Activated CD8-positive, alpha-beta T cell treated with anti-CD3 and anti-CD28 coated beads, Interleukin-2, amount 10 ng/mL, durations not matched to agents 7 days and 5 days (primary cell): ENCODE measurements at regions not wholly inside any gene's neighbourhood (a gene's known extent, or its start where the extent isn't known, plus 50 kb on each side); places are given as distances from the start of the nearest gene placed in this dataset.

Source experiments
- ATAC-seq: fragments of 150-1000 bp; cut with Tn5 transposase; one replicate; pipeline ENCODE4 v1.10.0; 2021; ENCODE audit warnings: moderate library complexity
- CTCF ChIA-PET: fragments of 350-600 bp; sonication (Branson Sonifier 250); formaldehyde crosslinking; loops from one replicate; lab custom pipeline; 2021; ENCODE audit warnings: antibody characterized with exemption; lab: Charles Lee
- POLR2A ChIA-PET: fragments of 350-600 bp; sonication (Branson Sonifier 250); formaldehyde crosslinking; loops from one replicate; lab custom pipeline; 2021; ENCODE audit warnings: antibody characterized with exemption; lab: Charles Lee
- DNase-seq: peaks from one replicate; pipeline ENCODE4 v3.0.0-alpha.2; 2020
- H3K27ac Mint-ChIP-seq: one replicate; pipeline ENCODE4 v1.8.0; 2021; ENCODE audit warnings: mild to moderate bottlenecking, mixed read lengths
- H3K27me3 Mint-ChIP-seq: one replicate; pipeline ENCODE4 v1.8.0; 2021; ENCODE audit warnings: low read depth, mixed read lengths
- H3K36me3 Mint-ChIP-seq: one replicate; pipeline ENCODE4 v1.8.0; 2021; ENCODE audit warnings: low read depth, mixed read lengths
- H3K4me1 Mint-ChIP-seq: one replicate; pipeline ENCODE4 v1.8.0; 2021; ENCODE audit warnings: low read depth, mixed read lengths
- H3K4me3 Mint-ChIP-seq: one replicate; pipeline ENCODE4 v1.8.0; 2021; ENCODE audit warnings: mild to moderate bottlenecking, mixed read lengths
- H3K9me3 Mint-ChIP-seq: one replicate; pipeline ENCODE4 v1.8.0; 2022; ENCODE audit warnings: mixed read lengths; ENCODE audit not compliant: insufficient read depth

DNA sequence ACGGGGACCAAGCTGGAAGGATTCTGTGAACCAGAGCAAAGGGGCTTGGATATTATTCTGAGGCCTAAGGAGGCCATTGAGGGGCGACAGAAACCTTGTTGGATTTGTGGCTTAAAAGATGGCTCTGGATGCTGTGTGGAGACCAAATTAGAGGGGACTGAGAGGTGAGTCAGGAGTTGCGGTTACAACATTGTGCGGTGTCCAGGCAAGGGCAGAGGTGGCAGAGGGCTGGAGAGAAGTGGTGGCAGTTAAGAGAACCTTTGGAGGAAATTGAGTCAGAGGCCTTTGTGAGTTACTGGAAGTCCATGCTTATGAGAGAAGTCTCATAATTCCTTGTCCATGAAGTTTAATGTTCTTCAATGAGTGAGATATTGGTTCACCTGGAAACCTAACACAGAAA is 143.2 kb downstream of the FAM43A start:
- Mint-ChIP-seq H3K4me1 (no peaks in the 10 kb centered on the region), H3K27me3 (no peaks in the 10 kb centered on the region), H3K9me3 (no peaks in the 10 kb centered on the region), H3K36me3 (no peaks in the 10 kb centered on the region), H3K4me3 (no peak overlapping the region), H3K27ac (no peak overlapping the region)
- no peak for DNase-seq
- ATAC-seq, result no peak
- POLR2A ChIA-PET, result no interaction called here
- CTCF ChIA-PET, result no interaction called here

DNA sequence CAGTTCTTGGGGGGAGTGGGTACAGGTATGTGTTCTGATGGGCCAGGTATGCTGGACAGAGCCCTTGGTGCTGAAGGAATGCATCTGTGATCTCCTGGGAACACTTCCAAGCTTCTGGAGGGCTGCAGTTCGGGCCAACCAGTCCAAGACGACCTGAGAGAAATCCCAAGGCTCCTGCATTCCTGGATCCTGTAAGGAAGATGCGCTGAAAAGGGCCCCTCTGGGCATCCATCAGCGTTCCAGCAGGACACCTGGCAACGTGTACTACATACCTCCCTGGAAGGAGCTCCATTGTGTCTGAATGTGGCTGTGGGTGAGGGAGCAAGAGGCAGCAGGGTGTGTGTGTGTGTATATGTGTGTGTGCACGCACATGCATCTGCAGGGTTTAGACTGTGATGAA is 144.7 kb downstream of the FAM43A start:
- Mint-ChIP-seq H3K27me3 (no peaks in the 10 kb centered on the region), H3K4me1 (no peaks in the 10 kb centered on the region), H3K27ac (no peak overlapping the region), H3K36me3 (no peaks in the 10 kb centered on the region), H3K9me3 (no peaks in the 10 kb centered on the region), H3K4me3 (no peak overlapping the region)
- ChIA-PET POLR2A (interaction anchor here (0.6 kb wide), 1 partner anchor 356 kb away, joined by 3 read pairs; no protein-coding TSS in a partner anchor), CTCF (no interaction called here)
- DNase-seq (no peak), ATAC-seq (no peak)

DNA sequence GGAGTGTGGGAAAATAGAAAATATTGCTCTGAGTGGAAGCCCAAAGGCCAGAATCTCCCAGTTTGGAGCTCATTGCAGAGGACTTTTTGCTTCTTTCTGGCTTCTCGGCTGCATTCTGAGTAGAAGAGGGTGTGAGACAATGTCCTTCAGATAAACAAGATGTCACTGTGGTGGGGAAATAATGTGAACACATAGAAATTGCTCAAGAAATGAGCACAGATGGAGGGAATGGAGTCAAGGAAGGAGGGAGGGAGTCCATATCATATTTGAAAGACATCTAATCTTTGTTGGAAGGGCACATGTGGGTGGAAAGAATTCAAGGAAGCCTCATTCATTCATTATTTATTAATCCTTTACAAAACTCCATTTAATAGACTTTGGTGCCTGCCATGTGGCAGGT is 145.3 kb downstream of the FAM43A start:
- no peaks in the 10 kb centered on the region for H3K27me3 Mint-ChIP-seq
- H3K4me1 Mint-ChIP-seq, result no peaks in the 10 kb centered on the region
- POLR2A ChIA-PET, result no interaction called here
- H3K36me3 Mint-ChIP-seq, result no peaks in the 10 kb centered on the region
- no peak overlapping the region for H3K27ac Mint-ChIP-seq
- no peak overlapping the region for H3K4me3 Mint-ChIP-seq
- ATAC-seq (no peak), DNase-seq (no peak)
- CTCF ChIA-PET, result no interaction called here
- no peaks in the 10 kb centered on the region for H3K9me3 Mint-ChIP-seq

DNA sequence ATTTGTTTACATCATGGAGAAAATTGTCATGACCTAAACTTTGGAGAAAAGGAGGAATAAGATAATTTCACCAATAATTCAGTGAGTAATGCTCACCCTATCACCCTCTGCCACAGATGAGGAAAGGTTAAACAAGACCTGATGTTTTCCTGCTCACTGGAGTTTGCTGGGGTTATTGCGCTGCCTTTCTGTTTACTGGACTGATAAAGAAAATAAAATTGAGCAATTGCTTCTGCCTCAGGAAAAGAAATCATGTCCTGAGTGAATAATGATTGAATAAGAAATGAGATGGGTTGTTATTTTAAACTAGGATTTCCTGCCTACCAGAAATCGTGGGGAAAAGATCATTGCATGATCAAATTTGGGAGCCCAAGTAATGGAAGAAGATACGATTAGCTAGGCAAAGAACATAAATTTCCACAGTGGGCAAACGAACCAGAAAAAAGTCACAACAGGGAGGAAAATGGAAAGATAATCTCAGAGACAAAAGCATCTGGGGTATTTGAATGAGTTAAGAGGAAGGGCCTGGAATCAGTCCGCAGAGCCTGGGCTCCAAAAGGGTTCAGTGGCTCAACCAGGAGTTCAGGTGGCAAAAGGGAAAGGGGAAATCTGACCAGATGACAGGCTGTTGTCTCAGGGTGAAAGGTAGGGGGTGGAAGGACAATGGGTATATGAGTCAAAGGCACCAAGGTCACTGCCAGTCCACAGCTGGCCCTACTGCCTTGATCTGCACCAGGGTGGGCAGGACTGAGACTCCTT is 146.8 kb downstream of the FAM43A start:
- Mint-ChIP-seq H3K4me1 (no peaks in the 10 kb centered on the region), H3K36me3 (no peaks in the 10 kb centered on the region), H3K9me3 (no peaks in the 10 kb centered on the region), H3K27me3 (no peaks in the 10 kb centered on the region), H3K4me3 (no peak overlapping the region), H3K27ac (no peak overlapping the region)
- ATAC-seq (no peak), DNase-seq (no peak)
- POLR2A ChIA-PET, result no interaction called here
- CTCF ChIA-PET, result no interaction called here

DNA sequence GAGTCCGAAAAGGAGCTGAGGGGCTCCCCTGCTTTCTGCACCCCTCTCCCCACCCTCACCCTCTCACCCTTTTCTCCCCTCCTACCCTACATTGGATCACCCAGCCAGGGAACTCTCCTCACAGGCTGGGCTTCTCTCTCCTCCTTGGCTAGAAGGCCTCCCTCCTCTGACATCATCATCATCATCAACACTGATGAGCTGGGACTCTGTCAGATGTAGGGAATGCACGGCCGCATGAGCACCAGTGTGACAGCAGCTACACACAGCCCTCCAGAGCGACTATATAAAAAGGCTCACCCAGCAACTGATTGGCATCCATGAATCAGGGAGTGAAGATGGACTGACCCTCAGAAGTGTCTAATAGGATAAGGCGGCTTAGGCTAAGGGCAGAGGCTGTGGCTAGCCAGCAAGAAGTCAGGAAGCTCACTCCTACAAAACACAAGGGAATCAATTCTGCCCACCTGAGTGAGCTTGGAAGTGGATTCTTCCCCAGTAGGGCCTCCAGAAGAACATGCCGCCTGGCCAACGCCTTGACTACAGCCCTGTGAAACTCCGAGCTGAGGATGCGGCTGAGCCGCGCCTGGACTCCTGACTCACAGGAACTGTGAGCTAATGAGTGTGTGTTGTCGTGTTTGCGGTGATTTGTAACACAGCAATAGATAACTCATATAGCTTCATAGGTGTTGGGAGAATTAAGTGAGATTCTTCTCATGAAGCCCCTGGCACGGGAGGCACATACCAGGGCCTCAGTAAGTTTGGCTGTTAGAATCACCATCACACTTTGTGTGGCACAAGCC is 147.6 kb downstream of the FAM43A start:
- DNase-seq (no peak), ATAC-seq (no peak)
- ChIA-PET POLR2A (no interaction called here), CTCF (no interaction called here)
- Mint-ChIP-seq H3K4me1 (no peaks in the 10 kb centered on the region), H3K27me3 (no peaks in the 10 kb centered on the region), H3K27ac (no peak overlapping the region), H3K9me3 (no peaks in the 10 kb centered on the region), H3K36me3 (no peaks in the 10 kb centered on the region), H3K4me3 (no peak overlapping the region)

- Mint-ChIP-seq H3K4me1 (no peaks in the 10 kb centered on the region), H3K27me3 (peaks cover under 1% of the 10 kb centered on the region), H3K27ac (no peak overlapping the region), H3K4me3 (no peak overlapping the region), H3K9me3 (no peaks in the 10 kb centered on the region), H3K36me3 (no peaks in the 10 kb centered on the region)
- CTCF ChIA-PET, result no interaction called here
- DNase-seq (no peak), ATAC-seq (no peak)
- POLR2A ChIA-PET, result interaction anchor here (1.4 kb wide), 1 partner anchor 10 kb away, joined by 3 read pairs; no protein-coding TSS in a partner anchor
Observed at GRCh38 chr3:194836661-194837060, 151.0 kb downstream of the FAM43A start.

- H3K27ac Mint-ChIP-seq, result no peak overlapping the region
- no peaks in the 10 kb centered on the region for H3K4me1 Mint-ChIP-seq
- H3K9me3 Mint-ChIP-seq, result no peaks in the 10 kb centered on the region
- no peak overlapping the region for H3K4me3 Mint-ChIP-seq
- ATAC-seq (no peak), DNase-seq (no peak)
- CTCF ChIA-PET, result no interaction called here
- H3K36me3 Mint-ChIP-seq, result no peaks in the 10 kb centered on the region
- POLR2A ChIA-PET, result no interaction called here
- H3K27me3 Mint-ChIP-seq, result peaks cover 2% of the 10 kb centered on the region
Observed at GRCh38 chr3:194837457-194838127, 151.9 kb downstream of the FAM43A start.

DNA sequence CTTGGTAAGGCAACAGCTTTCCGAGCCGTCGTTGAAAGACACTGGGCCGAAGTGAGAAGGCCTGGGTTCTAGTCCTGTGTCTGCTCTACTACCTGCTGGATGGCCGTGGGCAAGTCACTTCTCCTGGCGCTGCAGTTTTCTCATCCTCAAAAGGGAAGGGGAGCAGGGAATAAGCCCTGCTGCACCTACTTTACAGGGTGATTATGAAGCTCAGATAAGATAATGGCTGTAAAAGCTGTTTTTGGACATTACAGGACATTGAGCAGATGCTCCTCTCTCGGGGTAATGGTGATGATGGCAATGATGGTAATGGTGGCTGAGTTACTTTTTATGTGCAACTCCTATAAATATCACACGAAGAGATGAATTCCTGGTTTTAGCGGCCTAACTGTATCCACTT is 152.6 kb downstream of the FAM43A start:
- H3K27me3 Mint-ChIP-seq, result peaks cover 2% of the 10 kb centered on the region
- H3K4me1 Mint-ChIP-seq, result no peaks in the 10 kb centered on the region
- POLR2A ChIA-PET, result no interaction called here

GRCh38 chr3:194840661-194841514 is 155.2 kb downstream of the FAM43A start:
- POLR2A ChIA-PET, result no interaction called here
- no peak for ATAC-seq

More for the DNA sequence above, 152.6 kb downstream of the FAM43A start:
- Mint-ChIP-seq H3K4me3 (no peak overlapping the region), H3K36me3 (no peaks in the 10 kb centered on the region), H3K27ac (no peak overlapping the region), H3K9me3 (no peaks in the 10 kb centered on the region)
- ATAC-seq, result no peak
- CTCF ChIA-PET, result no interaction called here
- no peak for DNase-seq

DNA sequence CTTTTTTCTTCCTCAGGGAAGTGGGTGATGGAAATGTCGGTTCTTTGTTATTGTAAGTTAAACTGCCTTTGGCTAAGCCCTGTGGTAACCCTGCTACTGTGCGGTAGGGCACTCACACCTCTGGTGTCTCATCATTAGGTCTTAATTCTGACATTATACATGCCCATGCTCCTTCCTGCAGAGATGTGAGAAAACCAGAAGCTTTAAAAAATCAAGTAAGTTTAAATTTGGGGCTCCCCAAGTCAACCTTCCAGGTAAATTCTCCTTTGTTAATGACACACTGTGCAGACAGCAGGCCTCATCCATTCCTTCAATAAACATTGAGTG is 155.8 kb downstream of the FAM43A start:
- Mint-ChIP-seq H3K27ac (no peak overlapping the region), H3K36me3 (no peaks in the 10 kb centered on the region), H3K4me1 (no peaks in the 10 kb centered on the region), H3K27me3 (peaks cover 2% of the 10 kb centered on the region), H3K4me3 (no peak overlapping the region), H3K9me3 (no peaks in the 10 kb centered on the region)
- DNase-seq (no peak), ATAC-seq (no peak)
- CTCF ChIA-PET, result no interaction called here
- POLR2A ChIA-PET, result no interaction called here

More at GRCh38 chr3:194840661-194841514, 155.2 kb downstream of the FAM43A start:
- H3K27ac Mint-ChIP-seq, result no peak overlapping the region
- CTCF ChIA-PET, result no interaction called here
- H3K36me3 Mint-ChIP-seq, result no peaks in the 10 kb centered on the region
- H3K4me1 Mint-ChIP-seq, result no peaks in the 10 kb centered on the region
- H3K4me3 Mint-ChIP-seq, result no peak overlapping the region
- H3K27me3 Mint-ChIP-seq, result peaks cover 2% of the 10 kb centered on the region
- no peaks in the 10 kb centered on the region for H3K9me3 Mint-ChIP-seq
- DNase-seq, result no peak

DNA sequence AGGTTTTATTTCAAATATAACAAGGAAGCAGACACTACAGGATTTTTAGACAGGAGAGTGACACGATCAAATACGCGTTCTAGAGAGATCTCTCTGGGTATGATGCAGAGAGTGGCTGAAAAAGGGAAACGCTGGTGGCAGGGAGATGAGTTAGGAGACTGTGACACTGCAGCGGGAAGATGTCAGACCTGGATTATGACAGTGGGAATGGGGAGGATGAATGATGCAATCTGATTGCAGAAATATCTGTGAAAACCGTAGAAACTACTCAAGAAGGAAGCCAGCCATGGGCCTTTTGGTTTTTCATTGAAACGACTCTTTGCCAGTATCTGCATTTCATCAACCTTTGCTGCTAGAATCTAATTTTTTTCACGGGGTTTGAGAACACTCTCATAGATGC is 157.9 kb downstream of the FAM43A start:
- ATAC-seq (no peak), DNase-seq (no peak)
- Mint-ChIP-seq H3K27me3 (peaks cover 2% of the 10 kb centered on the region), H3K9me3 (no peaks in the 10 kb centered on the region), H3K36me3 (no peaks in the 10 kb centered on the region), H3K4me1 (no peaks in the 10 kb centered on the region), H3K4me3 (no peak overlapping the region), H3K27ac (no peak overlapping the region)
- POLR2A ChIA-PET, result no interaction called here
- CTCF ChIA-PET, result no interaction called here
